Activated T-cell treated with anti-CD3 and anti-CD28 coated beads, Interleukin-2, amount 50 U/mL, for 24 hours (primary cell): ENCODE measurements at regions not wholly inside any gene's neighbourhood (a gene's known extent, or its start where the extent isn't known, plus 50 kb on each side); places are given as distances from the start of the nearest gene placed in this dataset.

Source experiments
- DNase-seq: peaks from one replicate; pipeline ENCODE4 v3.0.0-alpha.2; 2020
- H3K27ac Mint-ChIP-seq: 2 replicates; pipeline ENCODE4 v1.8.0; 2020; ENCODE audit warnings: mild to moderate bottlenecking, mixed read lengths
- H3K27me3 Mint-ChIP-seq: 2 replicates; pipeline ENCODE4 v1.8.0; 2020; ENCODE audit warnings: mixed read lengths
- H3K36me3 Mint-ChIP-seq: 2 replicates; pipeline ENCODE4 v1.8.0; 2020; ENCODE audit warnings: low read depth, mixed read lengths
- H3K4me1 Mint-ChIP-seq: 2 replicates; pipeline ENCODE4 v1.8.0; 2020; ENCODE audit warnings: low read depth, mixed read lengths
- H3K4me3 Mint-ChIP-seq: 2 replicates; pipeline ENCODE4 v1.8.0; 2020; ENCODE audit warnings: mild to moderate bottlenecking, moderate library complexity, mixed read lengths
- H3K9me3 Mint-ChIP-seq: 2 replicates; pipeline ENCODE4 v1.8.0; 2020; ENCODE audit warnings: mixed read lengths

DNA sequence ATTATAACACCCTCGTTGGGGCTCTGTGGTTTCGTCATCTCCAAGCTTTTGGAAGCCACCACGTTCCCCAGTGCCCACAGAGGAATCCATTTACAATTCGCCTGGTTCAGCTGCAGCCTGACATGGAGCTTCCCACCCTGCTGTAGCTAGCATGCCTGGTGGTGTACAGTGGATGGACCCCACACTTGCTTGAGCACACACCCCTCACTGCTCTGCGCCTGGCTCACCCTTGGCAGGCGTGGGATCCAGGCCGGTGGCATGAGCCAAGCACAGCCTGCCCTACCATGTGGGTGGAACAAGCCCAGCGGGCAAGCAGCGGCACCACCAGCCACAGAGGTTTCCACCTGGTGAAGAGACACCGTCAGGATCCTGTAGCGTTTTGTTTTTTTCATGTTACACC lies 1045.7 kb upstream of the CDH9 start:
- Mint-ChIP-seq H3K4me3 (no peak overlapping the region), H3K9me3 (peaks cover 15% of the 10 kb centered on the region), H3K27ac (no peak overlapping the region), H3K36me3 (no peaks in the 10 kb centered on the region), H3K4me1 (no peaks in the 10 kb centered on the region), H3K27me3 (no peaks in the 10 kb centered on the region)
- DNase-seq: no peak

DNA sequence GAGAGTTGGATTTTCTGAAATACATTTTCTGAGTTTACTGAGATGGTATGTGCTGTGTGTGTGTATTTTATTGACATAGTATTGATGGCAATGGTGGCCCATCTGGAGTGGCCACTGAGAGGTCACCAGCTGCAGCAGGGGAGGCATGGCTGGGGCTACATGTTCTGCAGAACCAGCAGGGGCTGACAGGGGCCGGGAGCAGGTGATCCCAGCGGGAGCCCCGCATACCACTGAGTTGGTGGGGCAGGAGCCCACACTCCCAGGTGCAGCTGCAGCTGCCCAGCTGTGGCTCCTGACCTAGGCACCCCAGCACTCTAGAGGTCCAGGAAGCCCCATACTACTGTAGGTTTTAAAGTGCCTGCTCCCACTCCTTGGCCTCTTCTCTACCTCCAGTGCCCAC lies 1044.2 kb upstream of the CDH9 start:
- Mint-ChIP-seq H3K27ac (no peak overlapping the region), H3K4me3 (no peak overlapping the region), H3K9me3 (peaks cover 11% of the 10 kb centered on the region), H3K36me3 (no peaks in the 10 kb centered on the region), H3K27me3 (no peaks in the 10 kb centered on the region), H3K4me1 (no peaks in the 10 kb centered on the region)
- no peak for DNase-seq

DNA sequence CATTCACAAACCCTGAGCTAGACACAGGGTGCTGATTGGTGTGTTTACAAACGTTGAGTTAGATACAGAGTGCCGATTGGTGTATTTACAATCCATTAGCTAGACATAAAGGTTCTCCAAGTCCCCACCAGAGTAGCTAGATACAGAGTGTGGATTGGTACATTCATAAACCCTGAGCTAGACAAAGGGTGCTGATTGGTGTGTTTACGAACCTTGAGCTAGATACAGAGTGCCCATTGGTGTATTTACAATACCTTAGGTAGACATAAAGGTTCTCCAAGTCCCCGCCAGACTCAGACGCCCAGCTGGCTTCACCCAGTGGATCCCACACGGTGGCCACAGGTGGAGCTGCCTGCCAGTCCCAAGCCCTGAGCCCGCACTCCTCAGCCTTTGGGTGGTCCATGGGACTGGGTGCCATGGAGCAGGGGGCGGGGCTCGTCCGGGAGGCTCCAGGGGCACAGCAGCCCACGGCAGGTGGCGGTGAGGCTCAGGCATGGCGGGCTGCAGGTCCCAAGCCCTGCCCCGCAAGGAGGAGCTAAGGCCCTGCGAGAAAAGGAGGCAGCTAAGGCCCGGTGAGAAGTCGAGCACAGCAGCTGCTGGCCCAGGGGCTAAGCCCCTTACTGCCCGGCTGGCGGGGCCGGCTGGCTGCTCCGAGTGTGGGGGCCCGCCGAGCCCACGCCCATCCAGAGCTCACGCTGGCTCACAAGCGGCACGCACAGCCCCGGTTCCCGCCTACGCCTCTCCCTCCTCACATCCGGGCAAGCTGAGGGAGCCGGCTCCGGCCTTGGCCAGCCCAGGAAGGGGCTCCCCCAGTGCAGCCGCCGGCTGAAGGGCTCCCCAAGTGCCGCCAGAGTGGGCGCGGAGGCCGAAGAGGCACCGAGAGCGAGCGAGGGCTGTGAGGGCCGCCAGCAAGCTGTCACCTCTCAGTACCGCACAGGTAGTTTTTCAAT lies 1039.2 kb upstream of the CDH9 start:
- Mint-ChIP-seq H3K4me1 (no peaks in the 10 kb centered on the region), H3K27ac (no peak overlapping the region), H3K36me3 (no peaks in the 10 kb centered on the region), H3K9me3 (peaks cover 17% of the 10 kb centered on the region), H3K4me3 (no peak overlapping the region), H3K27me3 (no peaks in the 10 kb centered on the region)
- no peak for DNase-seq

DNA sequence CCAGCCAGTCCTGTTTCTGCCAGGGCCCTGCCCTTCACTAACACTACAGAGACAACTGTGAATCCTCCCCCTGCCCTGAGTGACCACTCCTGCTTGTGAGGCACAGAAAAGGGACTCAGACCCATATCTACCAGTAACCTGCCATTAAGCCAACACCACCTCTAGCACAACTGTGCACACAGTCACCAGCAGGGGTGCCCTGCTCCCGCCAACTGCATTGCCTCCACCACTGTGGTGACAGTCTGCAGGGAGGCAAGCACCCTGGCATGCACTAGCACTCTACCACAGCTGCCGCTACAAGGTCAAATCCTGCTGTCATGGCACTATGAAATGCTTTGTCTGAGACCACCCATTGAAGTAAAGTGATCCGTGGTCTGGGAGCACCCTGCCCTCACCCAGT lies 1028.5 kb upstream of the CDH9 start:
- Mint-ChIP-seq H3K4me3 (no peak overlapping the region), H3K27me3 (no peaks in the 10 kb centered on the region), H3K4me1 (no peaks in the 10 kb centered on the region), H3K36me3 (no peaks in the 10 kb centered on the region), H3K9me3 (peaks cover 21% of the 10 kb centered on the region), H3K27ac (no peak overlapping the region)
- no peak for DNase-seq

DNA sequence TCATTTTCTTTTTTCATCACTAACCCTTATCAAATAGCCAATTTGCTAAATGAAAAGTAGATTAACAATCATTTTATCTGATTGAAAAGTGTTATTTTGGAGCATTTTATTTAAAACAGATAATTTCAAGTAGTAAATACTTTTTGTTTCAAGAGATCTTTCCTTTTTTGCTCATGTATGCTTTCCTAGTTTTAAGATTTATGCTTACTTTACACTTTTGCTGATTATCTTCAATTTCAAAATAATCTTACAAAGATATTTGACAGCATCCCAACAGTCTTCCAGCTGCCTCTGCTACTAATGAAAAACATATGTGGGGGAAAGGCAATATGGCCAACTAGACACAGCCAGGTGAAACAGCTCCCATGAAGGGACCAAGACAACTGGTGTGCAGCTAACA lies 1027.3 kb upstream of the CDH9 start:
- H3K9me3 Mint-ChIP-seq: peaks cover 20% of the 10 kb centered on the region
- no peaks in the 10 kb centered on the region for H3K4me1 Mint-ChIP-seq
- DNase-seq: no peak
- no peak overlapping the region for H3K4me3 Mint-ChIP-seq
- H3K27me3 Mint-ChIP-seq: no peaks in the 10 kb centered on the region
- H3K27ac Mint-ChIP-seq: no peak overlapping the region
- H3K36me3 Mint-ChIP-seq: no peaks in the 10 kb centered on the region

DNA sequence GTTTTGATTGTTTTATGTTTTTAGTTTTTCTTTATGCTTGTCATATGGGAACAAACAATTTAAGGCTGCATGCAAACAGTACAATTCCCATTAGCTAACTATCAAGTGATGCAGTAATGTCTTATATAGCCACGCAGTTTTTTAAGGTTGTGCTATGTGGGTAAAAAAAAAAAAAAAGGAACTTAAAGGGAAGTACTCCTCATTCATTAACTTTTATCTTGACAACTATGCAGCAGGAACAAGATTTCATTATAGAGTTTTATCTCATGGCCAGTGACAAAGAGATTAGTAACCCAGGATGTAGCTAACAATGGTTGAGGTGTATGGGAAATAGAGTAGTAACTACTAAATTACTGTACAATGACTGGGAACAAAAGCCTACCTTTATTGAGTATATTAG lies 1008.2 kb upstream of the CDH9 start:
- Mint-ChIP-seq H3K27ac (no peak overlapping the region), H3K27me3 (no peaks in the 10 kb centered on the region), H3K36me3 (no peaks in the 10 kb centered on the region), H3K9me3 (peaks cover 10% of the 10 kb centered on the region), H3K4me3 (no peak overlapping the region), H3K4me1 (no peaks in the 10 kb centered on the region)
- DNase-seq: no peak

DNA sequence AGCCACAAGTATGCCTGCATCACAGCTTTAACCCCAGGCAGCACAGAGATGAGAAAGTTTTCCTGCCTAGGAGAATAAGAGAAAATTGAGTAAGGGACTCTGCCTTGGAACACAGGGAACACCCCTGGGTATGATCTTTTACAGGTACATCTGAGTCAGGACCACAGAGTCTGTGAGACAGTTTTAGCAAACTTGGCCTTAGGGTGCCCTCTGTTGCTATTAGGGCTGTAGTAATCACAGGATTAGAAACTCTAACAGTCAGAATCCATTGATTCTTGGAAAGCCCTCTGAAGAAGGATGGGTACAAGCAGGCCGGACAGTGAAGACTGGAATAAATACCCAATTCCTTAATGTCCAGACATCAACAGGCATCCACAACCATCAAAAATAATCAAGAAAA lies 989.5 kb upstream of the CDH9 start:
- H3K36me3 Mint-ChIP-seq: no peaks in the 10 kb centered on the region
- H3K27ac Mint-ChIP-seq: no peak overlapping the region
- DNase-seq: no peak
- no peak overlapping the region for H3K4me3 Mint-ChIP-seq
- no peaks in the 10 kb centered on the region for H3K4me1 Mint-ChIP-seq
- H3K9me3 Mint-ChIP-seq: peaks cover 25% of the 10 kb centered on the region
- no peaks in the 10 kb centered on the region for H3K27me3 Mint-ChIP-seq

DNA sequence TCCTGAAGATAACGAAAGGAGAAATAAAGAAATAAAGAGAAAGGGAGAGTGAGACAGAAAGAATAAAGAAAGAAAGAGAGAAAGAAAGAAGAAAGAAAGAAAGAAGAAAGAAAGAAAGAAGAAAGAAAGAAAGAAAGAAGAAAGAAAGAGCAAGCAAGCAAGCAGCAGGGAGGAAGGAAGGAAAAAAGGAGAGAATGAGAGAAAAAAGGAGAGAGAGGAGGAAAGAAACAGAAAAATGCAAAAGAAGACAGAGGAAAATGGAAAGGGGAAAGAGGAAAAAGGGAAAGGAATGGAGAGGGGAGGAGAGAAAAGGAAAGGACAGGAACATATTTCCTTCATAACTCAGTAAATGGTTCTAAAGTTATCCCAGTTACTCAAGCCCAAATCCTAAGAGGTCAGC lies 978.8 kb upstream of the CDH9 start:
- Mint-ChIP-seq H3K4me1 (no peaks in the 10 kb centered on the region), H3K9me3 (peaks cover 43% of the 10 kb centered on the region), H3K36me3 (no peaks in the 10 kb centered on the region), H3K4me3 (no peak overlapping the region), H3K27ac (no peak overlapping the region), H3K27me3 (no peaks in the 10 kb centered on the region)
- no peak for DNase-seq

DNA sequence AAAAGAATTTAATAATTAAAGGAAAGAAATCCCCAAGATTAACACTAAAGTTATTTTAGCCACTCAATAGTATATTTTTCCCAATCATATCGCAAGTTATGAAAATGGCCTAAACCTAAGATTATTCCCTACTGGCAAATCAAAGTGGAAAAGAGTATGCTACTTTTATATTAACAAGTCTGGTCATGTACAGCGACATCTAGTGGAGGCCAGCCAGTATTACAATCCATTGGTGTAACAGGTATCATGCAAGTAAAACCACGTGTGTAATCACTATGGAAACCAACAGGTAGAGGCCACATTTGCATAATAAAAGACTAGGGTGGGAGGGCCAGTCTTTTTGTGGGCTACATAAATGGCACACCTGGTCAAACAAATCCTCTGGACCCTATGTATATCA lies 976.4 kb upstream of the CDH9 start:
- Mint-ChIP-seq H3K27me3 (no peaks in the 10 kb centered on the region), H3K9me3 (peaks cover 45% of the 10 kb centered on the region), H3K4me3 (no peak overlapping the region), H3K36me3 (no peaks in the 10 kb centered on the region), H3K4me1 (no peaks in the 10 kb centered on the region), H3K27ac (no peak overlapping the region)
- no peak for DNase-seq

DNA sequence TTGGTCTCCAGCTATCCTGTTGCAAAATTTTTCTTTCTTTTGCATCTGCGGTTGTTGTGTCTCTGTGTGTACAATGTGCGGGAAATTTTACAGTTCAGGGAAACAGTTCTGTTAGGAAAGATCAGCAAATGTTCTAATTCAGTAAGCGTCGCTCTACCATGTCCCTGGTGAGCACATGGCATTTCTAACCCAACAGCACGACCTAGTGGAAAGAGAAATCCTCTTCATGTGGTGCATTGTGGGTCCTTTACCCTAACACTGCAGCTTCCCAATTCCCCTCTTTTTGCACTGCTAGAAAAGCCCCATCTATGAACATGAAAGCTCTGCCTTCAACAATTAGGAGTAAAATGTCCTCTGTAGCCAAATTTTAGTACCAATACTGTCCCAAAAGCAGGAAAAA lies 974.2 kb upstream of the CDH9 start:
- DNase-seq: no peak
- H3K9me3 Mint-ChIP-seq: peaks cover 45% of the 10 kb centered on the region
- no peaks in the 10 kb centered on the region for H3K36me3 Mint-ChIP-seq
- no peaks in the 10 kb centered on the region for H3K4me1 Mint-ChIP-seq
- H3K27me3 Mint-ChIP-seq: no peaks in the 10 kb centered on the region
- no peak overlapping the region for H3K4me3 Mint-ChIP-seq
- no peak overlapping the region for H3K27ac Mint-ChIP-seq

DNA sequence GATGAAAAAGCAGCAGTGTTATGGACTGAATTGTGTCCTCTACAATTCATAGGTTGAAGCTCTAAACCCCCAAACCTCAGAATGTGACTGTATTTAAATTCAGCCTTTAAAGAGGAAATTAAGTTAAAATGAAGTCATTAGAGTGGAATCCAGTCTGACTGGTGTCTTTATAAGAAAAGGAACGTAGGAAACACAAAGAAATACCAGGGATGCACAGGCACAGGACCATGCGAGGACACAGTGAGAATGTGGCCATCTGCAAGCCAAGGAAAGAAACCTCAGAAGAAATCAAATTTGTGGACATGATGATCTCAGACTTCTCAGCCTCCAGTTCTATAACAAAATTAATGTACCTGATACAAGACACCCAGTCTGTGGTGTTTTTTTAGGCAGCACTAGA lies 971.2 kb upstream of the CDH9 start:
- H3K4me3 Mint-ChIP-seq: no peak overlapping the region
- H3K4me1 Mint-ChIP-seq: no peaks in the 10 kb centered on the region
- no peak overlapping the region for H3K27ac Mint-ChIP-seq
- peaks cover 44% of the 10 kb centered on the region for H3K9me3 Mint-ChIP-seq
- H3K27me3 Mint-ChIP-seq: no peaks in the 10 kb centered on the region
- DNase-seq: no peak
- no peaks in the 10 kb centered on the region for H3K36me3 Mint-ChIP-seq

DNA sequence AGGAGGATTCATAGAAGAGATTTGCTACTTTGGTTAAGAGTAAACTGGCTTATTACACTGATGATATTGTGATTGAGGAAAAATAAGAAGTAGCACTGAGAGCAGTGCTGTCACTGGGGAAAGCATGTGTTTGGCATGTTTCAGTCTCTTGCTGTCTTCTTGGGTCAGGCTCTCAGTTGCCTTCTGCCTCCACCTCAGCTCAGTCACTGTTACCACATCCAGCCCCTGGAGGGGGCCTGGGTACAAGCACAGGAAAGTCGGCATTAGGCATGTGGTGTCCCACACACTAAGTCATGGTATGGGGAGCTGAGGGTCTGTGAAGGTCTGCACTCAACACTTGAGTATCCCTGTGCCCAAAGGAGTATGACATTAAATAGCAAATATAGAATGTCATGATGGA lies 958.3 kb upstream of the CDH9 start:
- H3K4me3 Mint-ChIP-seq: no peak overlapping the region
- no peaks in the 10 kb centered on the region for H3K36me3 Mint-ChIP-seq
- H3K27me3 Mint-ChIP-seq: no peaks in the 10 kb centered on the region
- H3K4me1 Mint-ChIP-seq: no peaks in the 10 kb centered on the region
- no peak overlapping the region for H3K27ac Mint-ChIP-seq
- H3K9me3 Mint-ChIP-seq: peaks cover 34% of the 10 kb centered on the region
- no peak for DNase-seq

DNA sequence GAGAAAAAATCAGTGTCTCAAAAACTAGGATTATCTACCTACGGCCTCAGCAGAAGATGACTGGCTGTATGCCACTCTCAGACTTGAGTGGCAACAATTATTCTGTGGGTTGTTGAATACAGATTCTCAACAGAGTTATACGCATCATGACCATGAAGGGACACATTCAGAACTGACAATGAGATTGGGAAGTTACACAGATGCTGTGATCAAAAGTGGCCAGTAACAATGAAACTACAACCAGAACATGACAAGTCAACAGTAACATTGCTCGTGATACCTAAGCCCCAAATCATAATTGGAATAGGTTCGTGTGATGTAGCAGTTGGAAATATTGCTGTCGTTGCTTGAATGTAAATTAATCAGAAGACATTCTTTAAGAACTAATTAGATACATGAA lies 957.5 kb upstream of the CDH9 start:
- H3K4me3 Mint-ChIP-seq: no peak overlapping the region
- no peak overlapping the region for H3K27ac Mint-ChIP-seq

DNA sequence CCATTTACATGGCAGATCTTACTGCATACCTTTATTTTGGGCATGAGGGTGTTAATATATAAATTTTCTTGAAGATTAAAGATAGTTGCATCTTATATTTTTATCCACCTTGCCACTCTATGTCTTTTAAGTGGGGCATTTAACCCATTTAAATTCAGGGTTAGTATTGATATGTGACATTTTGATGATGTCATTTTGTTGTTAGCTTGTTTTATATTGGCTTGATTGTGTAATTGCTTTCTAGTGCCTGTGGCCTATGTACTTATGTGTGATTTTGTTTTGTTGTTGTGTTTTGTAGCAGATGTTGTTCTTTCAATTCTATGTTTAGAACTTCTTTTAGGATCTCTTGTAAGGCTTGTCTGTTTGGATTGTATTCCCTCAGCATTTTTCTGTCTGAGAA lies 939.9 kb upstream of the CDH9 start:
- DNase-seq: no peak
- Mint-ChIP-seq H3K9me3 (peaks cover 26% of the 10 kb centered on the region), H3K27me3 (no peaks in the 10 kb centered on the region), H3K36me3 (no peaks in the 10 kb centered on the region), H3K4me1 (no peaks in the 10 kb centered on the region), H3K4me3 (no peak overlapping the region), H3K27ac (no peak overlapping the region)

More for the DNA sequence above, 957.5 kb upstream of the CDH9 start:
- no peaks in the 10 kb centered on the region for H3K36me3 Mint-ChIP-seq
- H3K9me3 Mint-ChIP-seq: peaks cover 34% of the 10 kb centered on the region
- H3K4me1 Mint-ChIP-seq: no peaks in the 10 kb centered on the region
- H3K27me3 Mint-ChIP-seq: no peaks in the 10 kb centered on the region
- DNase-seq: no peak

DNA sequence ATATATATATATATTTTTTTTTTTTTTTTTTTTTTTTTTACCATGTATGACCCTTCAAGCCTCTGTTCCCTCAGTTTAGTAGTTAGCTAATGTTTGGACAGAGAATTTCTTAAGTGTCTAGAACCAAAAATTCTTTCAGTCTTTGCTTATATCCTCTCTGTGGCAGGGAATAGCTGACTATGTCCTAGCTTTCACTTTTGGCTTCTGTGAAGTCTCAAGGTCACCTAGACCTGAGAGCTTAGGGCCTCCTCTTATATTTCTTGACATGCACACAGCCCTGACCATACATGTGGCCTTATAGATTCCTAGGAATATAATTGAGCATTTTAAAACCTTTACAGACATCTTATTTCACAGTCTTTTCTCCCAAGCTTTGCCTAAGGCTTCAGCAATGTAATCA lies 930.8 kb upstream of the CDH9 start:
- H3K4me3 Mint-ChIP-seq: no peak overlapping the region
- H3K9me3 Mint-ChIP-seq: peaks cover 2% of the 10 kb centered on the region
- no peak overlapping the region for H3K27ac Mint-ChIP-seq
- no peak for DNase-seq
- no peaks in the 10 kb centered on the region for H3K27me3 Mint-ChIP-seq
- no peaks in the 10 kb centered on the region for H3K4me1 Mint-ChIP-seq
- H3K36me3 Mint-ChIP-seq: no peaks in the 10 kb centered on the region
